Fibroblast of lung (primary cell): ENCODE measurements at regions not wholly inside any gene's neighbourhood (a gene's known extent, or its start where the extent isn't known, plus 50 kb on each side); places are given as distances from the start of the nearest gene placed in this dataset.

Experiments used
- EZH2 ChIP-seq: IDR thresholded peaks from 2 replicates; pipeline ENCODE4 v1.5.1; 2012; ENCODE audit warnings: low read length, control low read depth, mild to moderate bottlenecking; ENCODE audit errors: missing control alignments
- TF ChIP-seq, protein P1 (sequence below), 2 donors: IDR thresholded peaks in 1 of 2; conservative IDR thresholded peaks in 1 of 2; 1 replicate in 1 of 2; 2 replicates in 1 of 2; pipeline ENCODE4 v1.5.1; 2011 to 2012; ENCODE audit warnings: low read length in 2 of 2, control low read depth in 1 of 2, inconsistent platforms in 1 of 2, low read depth in 1 of 2, mild to moderate bottlenecking in 1 of 2

DNA sequence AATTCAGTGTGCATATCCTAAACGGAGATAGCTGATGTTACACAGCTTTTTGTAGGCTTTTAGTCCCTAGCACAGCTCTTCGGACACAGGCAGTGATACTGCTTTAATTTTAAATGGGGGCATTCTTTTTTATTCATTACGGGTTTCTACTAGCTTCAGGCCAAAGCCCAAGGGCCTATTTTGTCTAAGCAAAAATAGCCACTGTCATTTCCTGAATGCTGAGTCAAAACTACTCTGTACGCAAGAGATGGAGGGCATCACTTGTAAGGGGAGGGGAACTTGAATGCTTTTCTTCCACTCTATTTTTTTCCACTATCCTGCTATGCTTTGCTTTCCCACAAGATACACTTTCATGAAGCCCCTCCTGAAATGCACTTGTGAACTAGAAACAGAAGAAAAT is 360.7 kb downstream of the PMP22 start:
- TF ChIP-seq, protein P1, sequence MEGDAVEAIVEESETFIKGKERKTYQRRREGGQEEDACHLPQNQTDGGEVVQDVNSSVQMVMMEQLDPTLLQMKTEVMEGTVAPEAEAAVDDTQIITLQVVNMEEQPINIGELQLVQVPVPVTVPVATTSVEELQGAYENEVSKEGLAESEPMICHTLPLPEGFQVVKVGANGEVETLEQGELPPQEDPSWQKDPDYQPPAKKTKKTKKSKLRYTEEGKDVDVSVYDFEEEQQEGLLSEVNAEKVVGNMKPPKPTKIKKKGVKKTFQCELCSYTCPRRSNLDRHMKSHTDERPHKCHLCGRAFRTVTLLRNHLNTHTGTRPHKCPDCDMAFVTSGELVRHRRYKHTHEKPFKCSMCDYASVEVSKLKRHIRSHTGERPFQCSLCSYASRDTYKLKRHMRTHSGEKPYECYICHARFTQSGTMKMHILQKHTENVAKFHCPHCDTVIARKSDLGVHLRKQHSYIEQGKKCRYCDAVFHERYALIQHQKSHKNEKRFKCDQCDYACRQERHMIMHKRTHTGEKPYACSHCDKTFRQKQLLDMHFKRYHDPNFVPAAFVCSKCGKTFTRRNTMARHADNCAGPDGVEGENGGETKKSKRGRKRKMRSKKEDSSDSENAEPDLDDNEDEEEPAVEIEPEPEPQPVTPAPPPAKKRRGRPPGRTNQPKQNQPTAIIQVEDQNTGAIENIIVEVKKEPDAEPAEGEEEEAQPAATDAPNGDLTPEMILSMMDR (conservative IDR thresholded peaks at IDR 0.05 in 1 of 2, IDR thresholded peaks at IDR 0.05 in 1 of 2; ENCODE audit: low read depth in 1 of 2, low read length in 2 of 2), result no peak
- no peak for TF ChIP-seq EZH2
